Tibial nerve (tissue), 4 donors: ENCODE measurements at regions not wholly inside any gene's neighbourhood (a gene's known extent, or its start where the extent isn't known, plus 50 kb on each side); places are given as distances from the start of the nearest gene placed in this dataset.

Experiments used
- CTCF ChIP-seq, 5 experiments: fragments of 200-600 bp in 3 of 5; fragments of 450-650 bp in 2 of 5; sonication (generic) in 3 of 5; IDR thresholded peaks; one replicate each; pipeline ENCODE4 v1.5.1; 2016 to 2019; ENCODE audit warnings: antibody characterized with exemption in 5 of 5, mild to moderate bottlenecking in 3 of 5, moderate library complexity in 2 of 5
- EP300 ChIP-seq, 2 donors: sonication (generic); formaldehyde crosslinking; IDR thresholded peaks; one replicate each; pipeline ENCODE4 v1.6.1; 2017; ENCODE audit warnings: antibody characterized with exemption in 2 of 2, mild to moderate bottlenecking in 1 of 2
- POLR2A ChIP-seq, 2 donors: fragments of 450-650 bp; IDR thresholded peaks; one replicate each; pipeline ENCODE4 v1.6.1; 2017; ENCODE audit warnings: antibody characterized with exemption in 2 of 2, mild to moderate bottlenecking in 2 of 2, moderate library complexity in 2 of 2

GRCh38 chr3:15942936-15943335 lies 145.2 kb upstream of the ANKRD28 start:
- TF ChIP-seq CTCF (IDR thresholded peaks at IDR 0.05) = no peak
- TF ChIP-seq POLR2A (IDR thresholded peaks at IDR 0.05) = no peak
- no peak for TF ChIP-seq EP300 (IDR thresholded peaks at IDR 0.05)
